ENCODE measurements at regions not wholly inside any gene's neighbourhood (a gene's known extent, or its start where the extent isn't known, plus 50 kb on each side); places are given as distances from the start of the nearest gene placed in this dataset.
"Not testable (repeated sequence)": the region's sequence is repeated elsewhere in the genome, so short reads cannot be mapped to it uniquely, and the experiment has no call there.

DNA sequence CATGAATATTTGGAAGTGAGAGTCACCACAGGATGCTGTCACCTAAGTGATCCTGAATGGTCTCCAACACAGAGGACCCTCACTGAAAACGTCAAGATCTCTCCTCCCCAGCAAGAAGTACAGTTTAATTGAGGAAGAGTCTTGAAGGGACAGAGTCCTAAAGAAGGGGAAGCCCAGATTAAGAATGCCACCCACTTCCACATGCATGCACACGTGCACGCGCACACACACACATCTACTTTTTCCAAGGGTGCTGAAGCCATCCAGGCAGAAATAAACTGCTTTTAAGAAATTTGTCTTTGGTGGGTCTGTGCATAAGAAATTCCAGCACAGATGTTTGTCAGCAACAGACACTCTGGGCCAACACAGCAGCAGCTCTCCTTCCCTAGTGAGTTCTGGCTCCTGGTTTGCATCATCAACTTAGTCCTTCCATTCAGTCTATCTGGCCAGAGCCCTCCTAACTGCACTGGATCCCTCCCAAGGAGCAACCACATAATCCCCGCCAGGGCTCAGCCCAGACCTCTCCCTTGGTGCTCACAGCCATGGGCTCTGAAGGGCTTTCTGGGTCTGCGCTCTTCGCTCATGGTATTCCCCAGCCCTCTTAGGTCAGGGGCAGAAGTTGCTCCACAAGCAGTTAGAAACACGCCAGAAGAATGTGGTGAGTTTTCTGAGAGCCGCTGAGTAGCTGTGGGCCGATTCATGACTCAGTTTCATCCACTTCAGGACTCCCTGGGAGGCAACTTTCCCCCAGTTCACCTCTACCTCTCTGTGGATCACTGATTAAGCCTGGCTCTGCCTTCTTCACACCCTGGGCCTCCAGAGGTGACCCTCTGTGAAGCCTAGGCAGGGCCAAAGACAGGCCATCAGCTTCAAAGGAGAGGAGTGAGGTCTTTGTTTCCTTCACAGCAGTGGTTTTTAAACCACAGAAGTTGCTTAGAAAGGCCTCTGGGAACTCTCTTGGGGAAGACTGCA is 132.6 kb upstream of the LIPC start:
- peak; percentile 42 for DNase-seq

- no peak for DNase-seq
Observed at GRCh38 chr15:58302832-58303231, 129.0 kb upstream of the LIPC start.

DNA sequence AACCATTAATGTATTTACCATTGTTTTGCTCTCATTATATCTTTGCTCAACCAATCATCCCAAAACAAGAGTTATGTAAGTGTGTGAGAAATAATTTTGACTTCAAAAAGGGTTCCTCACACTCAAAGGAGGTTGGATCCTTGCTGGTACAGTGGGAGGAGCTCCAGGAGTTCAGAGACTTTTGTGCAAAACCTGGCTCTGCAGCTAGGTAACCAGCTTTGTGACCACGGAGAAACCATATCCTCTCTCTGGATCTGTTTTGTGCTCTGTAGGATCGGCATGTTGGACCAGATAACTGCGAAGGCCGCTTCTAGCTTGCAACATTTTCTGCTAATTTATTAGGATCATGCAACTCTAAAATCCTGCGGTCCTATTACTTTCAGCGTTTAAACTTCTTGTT is 128.6 kb upstream of the LIPC start:
- no peak for DNase-seq

DNA sequence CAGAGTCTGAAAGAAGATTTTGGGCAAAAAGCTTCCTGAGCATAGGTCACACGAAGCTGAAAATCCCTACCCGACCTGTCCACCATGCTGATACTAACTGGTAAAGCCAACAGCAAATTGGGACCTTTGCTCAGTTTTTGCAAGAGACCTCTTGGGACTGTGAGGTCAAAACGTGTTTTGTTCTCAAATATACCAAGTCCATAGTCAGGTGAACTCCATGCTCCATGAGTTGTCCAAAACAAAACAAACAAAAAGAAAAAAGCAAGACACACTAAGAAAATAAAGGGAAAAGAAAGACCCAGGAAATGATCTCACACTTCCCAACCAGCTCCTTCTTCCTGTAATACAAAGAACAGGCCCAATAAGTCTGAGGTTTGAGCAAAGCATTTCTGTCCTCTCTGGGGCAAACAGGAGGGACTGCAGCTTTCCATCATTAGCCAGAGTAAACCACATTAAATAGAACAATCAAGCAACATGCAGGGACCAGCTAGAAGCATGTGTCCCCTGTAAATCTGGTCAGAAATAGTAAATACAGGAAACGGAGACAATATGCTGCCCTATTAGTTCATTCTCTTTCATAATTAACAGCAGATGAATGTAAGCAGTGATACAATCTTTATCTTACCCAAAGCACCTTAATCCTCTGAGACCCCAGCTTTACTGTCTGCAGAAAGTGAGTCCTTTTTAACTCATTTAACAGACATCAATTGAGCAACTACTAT is 125.0 kb upstream of the LIPC start:
- DNase-seq, result no peak

- DNase-seq, result peak; percentile 58
Observed at GRCh38 chr15:58307313-58307961, 124.4 kb upstream of the LIPC start.

DNA sequence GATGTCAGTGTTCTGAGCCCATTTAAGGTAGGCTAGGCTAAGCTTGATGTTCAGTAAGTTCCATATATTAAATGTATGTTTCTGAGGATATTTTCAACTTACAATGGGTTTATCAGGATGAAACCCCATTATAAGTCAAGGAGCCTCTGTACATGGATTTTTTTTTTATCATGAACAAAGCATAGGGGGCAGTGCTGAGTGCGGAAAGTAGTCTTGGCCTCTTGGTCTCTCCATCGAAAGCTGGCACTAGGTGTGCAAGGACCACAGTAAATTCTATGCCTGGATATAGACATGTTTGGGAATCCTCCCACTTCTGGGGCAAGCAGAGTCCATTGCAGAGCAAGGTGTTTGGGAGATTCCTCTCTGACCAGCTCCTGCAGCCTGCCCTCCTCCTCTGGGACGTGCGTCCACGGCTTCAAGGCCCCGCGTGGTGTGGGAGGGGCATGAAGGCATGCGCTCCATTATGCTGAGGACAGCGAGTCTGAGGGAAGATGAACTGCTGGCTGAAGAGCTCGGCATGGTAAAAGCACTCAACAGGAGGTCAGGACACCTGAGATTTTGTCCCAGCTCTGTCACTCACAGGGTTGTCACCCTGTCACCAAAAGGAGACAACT is 122.9 kb upstream of the LIPC start:
- no peak for DNase-seq

DNA sequence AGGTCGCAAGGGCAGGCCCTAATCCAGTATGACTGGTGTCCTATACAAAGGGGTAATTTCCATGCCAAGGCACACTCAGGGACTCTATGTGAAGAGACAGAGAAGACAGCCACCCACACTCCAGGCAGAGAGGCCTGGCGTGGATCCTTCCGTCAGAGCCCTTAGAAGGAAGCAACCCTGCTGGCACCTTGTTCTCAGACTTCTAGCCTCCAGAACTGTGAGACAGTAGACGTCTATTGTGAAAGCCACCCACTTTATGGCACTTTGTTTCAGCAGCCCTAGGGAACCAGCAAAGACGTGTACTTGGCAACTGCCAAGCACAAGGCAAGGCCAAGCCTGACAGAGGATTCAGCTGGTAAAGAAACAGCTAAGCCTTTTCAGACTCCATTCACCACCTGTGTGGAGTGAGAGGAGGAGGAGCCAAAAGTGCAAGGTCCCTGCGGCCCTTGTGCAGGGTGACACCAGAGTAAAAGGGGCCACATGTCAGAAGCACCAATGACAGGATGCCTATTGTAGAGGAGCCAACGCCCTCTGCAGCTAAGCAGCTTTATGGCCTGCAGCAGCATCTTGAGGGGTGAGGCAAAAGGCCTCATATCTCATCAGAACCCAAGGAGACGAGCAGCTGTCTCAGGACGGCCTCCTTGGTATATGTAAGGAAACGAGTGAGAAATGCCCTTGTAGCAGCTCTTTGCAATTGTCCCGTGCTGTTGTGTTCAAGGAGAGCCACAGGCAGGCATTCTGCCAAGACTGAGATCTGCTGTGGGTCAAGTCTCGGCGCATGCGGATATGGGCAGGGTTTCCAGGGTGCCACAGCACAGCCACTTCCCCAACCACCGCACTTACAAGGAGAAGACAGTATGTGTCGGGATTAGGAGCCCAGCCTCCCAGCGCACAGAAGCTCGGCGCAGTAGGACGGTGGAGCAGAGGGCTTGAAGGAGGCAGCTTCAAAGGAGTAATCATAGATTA is 121.5 kb upstream of the LIPC start:
- no peak for DNase-seq

DNA sequence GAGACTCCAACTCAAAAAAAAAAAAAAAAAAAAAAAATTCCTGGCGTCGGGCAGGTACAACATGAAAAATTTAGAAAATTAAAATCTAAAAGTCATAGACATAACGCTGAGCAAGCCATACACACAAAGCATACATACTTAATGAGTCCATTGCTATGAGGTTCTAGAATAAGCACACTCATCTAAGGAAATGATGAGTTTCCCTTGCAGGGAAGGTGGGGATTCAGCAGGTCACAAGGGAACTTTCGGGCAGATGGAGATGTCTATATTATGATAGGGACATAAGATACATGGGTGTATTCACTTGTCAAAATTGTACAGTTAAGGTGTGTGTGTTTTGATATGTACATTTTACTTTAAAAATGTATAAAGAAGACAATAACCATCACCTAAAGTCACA is 120.2 kb upstream of the LIPC start:
- DNase-seq, result no peak

GRCh38 chr15:58312031-58312430 is 119.8 kb upstream of the LIPC start:
- DNase-seq, result no peak

DNA sequence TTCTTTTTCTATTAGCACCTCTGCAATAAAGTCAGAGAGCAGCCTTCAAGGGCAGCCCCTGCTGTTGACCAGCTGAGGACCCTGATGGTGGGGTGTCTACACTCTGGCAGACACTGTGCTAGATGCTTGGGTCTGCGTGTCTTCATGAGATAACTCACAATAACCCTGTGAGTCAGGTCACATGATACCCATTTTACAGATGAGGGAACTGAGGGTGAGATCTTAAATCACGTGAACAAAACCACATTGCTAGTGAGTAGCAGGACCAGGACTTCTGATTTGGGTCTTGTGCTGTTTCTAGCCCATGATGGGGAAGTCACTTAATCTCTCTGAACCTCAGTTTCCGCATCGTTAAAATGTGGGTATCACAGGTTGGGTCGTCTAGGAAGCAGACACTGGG is 118.5 kb upstream of the LIPC start:
- DNase-seq, result no peak

DNA sequence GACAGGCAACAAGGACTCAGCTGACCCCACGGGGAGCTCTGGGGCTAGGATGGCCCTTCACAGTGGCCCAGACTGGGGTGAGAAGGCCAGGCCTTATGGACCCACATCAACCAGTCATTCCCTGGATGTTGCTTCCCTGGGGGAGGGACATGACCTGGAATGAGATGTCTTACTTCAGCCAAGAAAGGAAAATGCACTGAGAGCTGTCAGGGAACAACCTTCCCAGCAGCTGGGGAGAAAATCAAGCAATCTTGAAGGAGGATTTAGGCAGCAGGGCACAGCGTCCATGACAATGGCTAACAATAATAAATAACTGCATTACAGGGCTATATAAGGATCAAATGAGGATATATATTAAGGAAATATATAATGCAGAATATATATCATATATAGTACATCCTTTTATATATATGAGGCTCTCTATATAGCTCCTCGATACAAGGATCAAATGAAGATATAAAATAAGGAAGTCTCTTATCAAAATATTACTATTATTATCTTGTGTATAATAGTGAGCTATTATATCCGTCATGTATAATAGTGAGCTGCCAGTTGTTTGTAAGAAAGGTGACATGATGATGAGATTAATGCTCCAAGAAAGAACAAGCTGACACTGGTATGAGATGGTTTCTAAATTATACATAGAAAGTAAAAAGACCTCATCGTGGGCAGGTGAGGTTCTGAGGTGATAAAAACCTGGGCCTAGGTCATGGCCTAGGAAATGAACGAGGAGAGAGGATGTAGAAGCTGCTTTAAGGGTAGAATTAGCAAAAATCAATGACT is 117.8 kb upstream of the LIPC start:
- DNase-seq, result no peak

DNA sequence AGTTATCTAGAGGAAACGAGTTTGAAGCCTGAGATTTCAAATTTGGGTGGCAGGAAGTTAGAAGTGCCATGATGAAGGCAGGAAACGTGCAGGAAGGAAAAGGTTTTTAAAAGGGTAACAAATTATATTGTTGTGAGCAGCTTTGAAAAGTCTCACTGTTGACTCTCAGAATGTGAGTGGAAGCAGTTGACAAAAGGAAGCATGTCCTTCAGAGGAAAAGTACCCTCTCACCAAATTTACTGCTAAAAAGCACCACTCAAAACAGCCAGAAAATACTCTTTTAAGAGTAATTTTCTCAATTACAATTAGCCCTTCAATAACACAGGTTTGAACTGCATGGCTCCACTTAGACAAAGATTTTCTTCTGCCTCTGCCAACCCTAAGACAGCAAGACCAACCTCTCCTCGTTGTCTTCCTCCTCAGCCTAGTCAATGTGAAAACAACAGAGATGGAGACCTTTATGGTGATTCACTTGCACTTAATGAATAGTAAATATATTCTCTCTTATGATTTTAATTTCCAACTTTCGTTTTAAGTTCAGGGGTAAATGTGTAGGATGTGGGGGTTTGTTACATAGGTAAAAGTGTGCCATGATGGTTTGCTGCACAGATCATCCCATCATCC is 117.1 kb upstream of the LIPC start:
- no peak for DNase-seq

GRCh38 chr15:58318517-58318916 is 113.3 kb upstream of the LIPC start:
- DNase-seq, result no peak

DNA sequence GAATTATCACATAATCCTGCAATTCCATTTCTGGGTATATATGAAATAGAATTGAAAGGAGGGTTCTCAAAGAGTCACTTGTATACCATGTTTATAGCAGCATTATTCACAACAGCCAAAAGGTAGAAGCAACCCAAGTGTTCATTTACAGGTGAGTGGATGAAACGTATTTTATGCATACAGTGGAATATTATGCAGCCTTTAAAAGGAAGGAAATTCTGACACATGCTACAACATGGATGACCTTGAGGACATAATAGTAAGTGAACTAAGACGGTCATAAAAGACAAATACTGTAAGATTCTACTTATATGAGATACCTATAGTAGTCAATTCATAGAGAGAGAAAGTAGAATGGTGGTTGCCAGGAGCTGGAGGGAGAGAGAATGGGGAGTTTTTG is 110.8 kb upstream of the LIPC start:
- DNase-seq, result no peak

GRCh38 chr15:58322253-58322652 is 109.5 kb upstream of the LIPC start:
- no peak for DNase-seq

DNA sequence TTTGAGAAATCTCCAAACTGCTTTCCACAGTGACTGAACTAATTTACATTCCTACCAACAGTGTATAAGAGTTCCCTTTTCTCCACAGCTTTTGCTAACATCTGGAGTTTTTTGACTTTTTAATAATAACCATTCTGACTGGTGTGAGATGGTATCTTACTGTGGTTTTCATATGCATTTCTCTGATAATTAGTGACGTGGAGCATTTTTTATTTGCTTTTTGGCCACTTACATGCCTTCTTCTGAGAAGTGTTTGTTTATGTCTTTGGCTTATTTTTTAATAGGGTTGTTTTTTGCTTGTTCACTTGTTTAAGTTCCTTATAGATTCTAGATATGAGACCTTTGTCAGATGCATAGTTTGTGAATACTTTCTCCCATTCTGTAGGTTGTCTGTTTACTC is 108.5 kb upstream of the LIPC start:
- DNase-seq, result not testable (repeated sequence)

DNA sequence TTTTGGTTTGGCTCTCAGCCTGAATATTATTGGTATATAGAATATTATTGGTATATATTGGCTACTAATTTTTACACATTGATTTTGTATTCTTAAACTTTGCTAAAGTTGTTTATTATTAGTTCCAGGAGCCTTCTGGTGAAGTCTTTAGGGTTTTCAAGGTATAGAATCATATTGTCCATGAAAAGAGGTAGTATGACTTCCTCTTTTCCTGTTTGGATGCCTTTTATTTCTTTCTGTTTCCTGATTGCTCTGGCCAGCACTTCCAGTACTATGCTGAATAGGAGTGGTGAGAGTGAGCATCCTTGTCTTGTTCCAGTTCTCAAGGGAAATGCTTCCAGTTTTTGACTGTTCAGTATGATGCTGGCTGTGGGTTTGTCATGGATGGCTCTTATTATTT is 107.3 kb upstream of the LIPC start:
- no peak for DNase-seq

DNA sequence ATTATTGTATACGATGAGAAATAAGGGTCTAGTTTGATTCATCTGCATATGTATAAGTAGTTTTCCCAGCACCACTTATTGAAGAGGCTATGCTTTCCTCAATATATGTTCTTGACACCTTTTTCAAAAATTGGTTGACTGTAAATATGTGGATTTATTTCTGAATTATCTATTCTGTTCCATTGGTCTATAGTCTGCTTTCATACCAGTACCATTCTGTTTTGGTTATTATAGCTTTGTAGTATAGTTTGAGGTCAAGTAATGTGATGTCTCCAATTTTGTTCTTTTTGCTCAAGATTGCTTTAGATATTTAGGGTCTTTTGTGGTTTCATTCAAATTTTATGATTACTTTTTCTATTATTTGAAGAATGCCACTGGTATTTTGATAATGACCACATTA is 103.8 kb upstream of the LIPC start:
- DNase-seq, result no peak

GRCh38 chr15:58329211-58329610 is 102.6 kb upstream of the LIPC start:
- no peak for DNase-seq
